ENCODE measurements at regions not wholly inside any gene's neighbourhood (a gene's known extent, or its start where the extent isn't known, plus 50 kb on each side); places are given as distances from the start of the nearest gene placed in this dataset.

- TF ChIP-seq ZBTB33 (IDR thresholded peaks at IDR 0.05) (no peak), SP1 (IDR thresholded peaks at IDR 0.05; ENCODE audit: low read depth, low read length) (no peak), KAT2A (conservative IDR thresholded peaks at IDR 0.05; ENCODE audit: control insufficient read depth, low read depth, low read length) (no peak), IRF3 (IDR thresholded peaks at IDR 0.05) (no peak)
These were observed 721.3 kb upstream of the SEMA6A start (continued) for GRCh38 chr5:117295941-117296340.

GRCh38 chr5:117286813-117287212 lies 712.2 kb upstream of the SEMA6A start:
- no peaks in the 10 kb centered on the region for H3K4me1 ChIP-seq (ENCODE audit: control insufficient read depth, insufficient read depth, low read length)
- no TSS peak for BruUV-seq (replicated peaks)
- ChIA-PET POLR2A (no interaction called here), CTCF (interaction anchor here (1.3 to 1.6 kb wide), 2 partner anchors 9 to 168 kb away, joined by 3 to 5 read pairs; no protein-coding TSS in a partner anchor), SMC1A (ENCODE audit: uncharacterized antibody, unreplicated experiment) (interaction anchor here (0.8 kb wide), 1 partner anchor 128 kb away, joined by 3 read pairs; no protein-coding TSS in a partner anchor), RAD21 (ENCODE audit: unreplicated experiment) (no interaction called here)
- no peaks in the 10 kb centered on the region for H3K79me2 ChIP-seq (ENCODE audit: control insufficient read depth, insufficient read depth, low read length)
- no peak overlapping the region for H3K27ac ChIP-seq (ENCODE audit: control insufficient read depth, insufficient read depth)
- TF ChIP-seq CBX3 (IDR thresholded peaks at IDR 0.05; ENCODE audit: borderline replicate concordance, low read depth), result no peak
- TF ChIP-seq MLLT1 (IDR thresholded peaks at IDR 0.05), result no peak
- no peak for TF ChIP-seq SREBF2 (IDR thresholded peaks at IDR 0.05; ENCODE audit: low read length)
- TF ChIP-seq MTA3 (IDR thresholded peaks at IDR 0.05; ENCODE audit: borderline replicate concordance, low read length), result no peak
- TF ChIP-seq RELB (IDR thresholded peaks at IDR 0.05; ENCODE audit: low read depth), result no peak
- no peak for TF ChIP-seq GATAD2B (conservative IDR thresholded peaks at IDR 0.05; ENCODE audit: low read depth)
- no peak for TF ChIP-seq ZNF24 (IDR thresholded peaks at IDR 0.05)
- no peak for TF ChIP-seq TAF1 (IDR thresholded peaks at IDR 0.05; ENCODE audit: borderline replicate concordance, low read depth, low read length)
- no peak for TF ChIP-seq CTCF (IDR thresholded peaks at IDR 0.05 in 2 of 3, conservative IDR thresholded peaks at IDR 0.05 in 1 of 3; ENCODE audit: control insufficient read depth in 2 of 3, extremely low read depth in 1 of 3, insufficient read depth in 1 of 3, low read depth in 3 of 3, low read length in 3 of 3)
- TF ChIP-seq EGR1 (IDR thresholded peaks at IDR 0.05; ENCODE audit: borderline replicate concordance in 1 of 2, low read depth in 2 of 2, low read length in 2 of 2), result no peak
- TF ChIP-seq MAX (IDR thresholded peaks at IDR 0.05; ENCODE audit: low read depth, low read length), result no peak
- in situ Hi-C loops (cut with MboI) (no loop called here), intact Hi-C loops (cut with micrococcal nuclease; ENCODE audit: unreplicated experiment) (no loop called here)
- H2AFZ ChIP-seq (ENCODE audit: control insufficient read depth, low read depth, low read length), result no peak overlapping the region
- no peaks in the 10 kb centered on the region for H4K20me1 ChIP-seq (ENCODE audit: control insufficient read depth, insufficient read depth)
- WGBS (ENCODE audit: insufficient coverage, insufficient replicate concordance, low lambda C conversion rate, missing lambda C conversion rate), result 0% methylated on average over 1 of the region's 1 CpG
- DNase-seq (ENCODE audit: low read depth, low spot score), result no peak
- no peak overlapping the region for H3K4me2 ChIP-seq (ENCODE audit: control insufficient read depth, insufficient read depth)
- H3K27me3 ChIP-seq (replicated peaks in 1 of 2; ENCODE audit: control insufficient read depth in 2 of 2, insufficient read depth in 2 of 2, low read length in 1 of 2), result no peaks in the 10 kb centered on the region
- ATAC-seq, result no peak
- no peaks in the 10 kb centered on the region for H3K9me3 ChIP-seq (replicated peaks; ENCODE audit: control insufficient read depth, insufficient read depth, low read length)
- FAIRE-seq, result no peak
- H3K36me3 ChIP-seq (ENCODE audit: control insufficient read depth in 2 of 2, insufficient read depth in 2 of 2, low read length in 1 of 2), result no peaks in the 10 kb centered on the region
- no peak overlapping the region for H3K4me3 ChIP-seq
- no peak overlapping the region for H3K9ac ChIP-seq (ENCODE audit: control insufficient read depth, insufficient read depth, low read length)

All from GM12878 (cell line).